WTC11 (cell line): ENCODE measurements at regions not wholly inside any gene's neighbourhood (a gene's known extent, or its start where the extent isn't known, plus 50 kb on each side); places are given as distances from the start of the nearest gene placed in this dataset.

ENCODE experiments used
- ATAC-seq: fragments of 200-7000 bp; cut with Tn5 transposase; 2 replicates; pipeline ENCODE4 v1.10.0; 2021; ENCODE audit warnings: mild to moderate bottlenecking, moderate library complexity
- CTCF ChIA-PET: fragments of 300-600 bp; sonication (Branson Sonifier 250); formaldehyde crosslinking; loops from one replicate; lab custom pipeline; 2021; ENCODE audit warnings: antibody characterized with exemption; lab: Charles Lee
- POLR2A ChIA-PET: fragments of 350-600 bp; sonication (Branson Sonifier 250); formaldehyde crosslinking; loops from one replicate; lab custom pipeline; 2021; ENCODE audit warnings: antibody characterized with exemption; lab: Charles Lee
- DNase-seq: peaks from one replicate; pipeline ENCODE4 v3.0.0; 2021; ENCODE audit warnings: low spot score
- H3K27ac Mint-ChIP-seq: 2 replicates; pipeline ENCODE4 v1.8.0; 2021; ENCODE audit warnings: mixed read lengths
- H3K27me3 Mint-ChIP-seq: 2 replicates; pipeline ENCODE4 v1.8.0; 2021; ENCODE audit warnings: low read depth, mild to moderate bottlenecking, moderate library complexity, mixed read lengths
- H3K36me3 Mint-ChIP-seq: 2 replicates; pipeline ENCODE4 v1.8.0; 2021; ENCODE audit warnings: mixed read lengths
- H3K4me1 Mint-ChIP-seq: 2 replicates; pipeline ENCODE4 v1.8.0; 2022; ENCODE audit warnings: mixed read lengths
- H3K4me3 Mint-ChIP-seq: 2 replicates; pipeline ENCODE4 v1.8.0; 2021; ENCODE audit warnings: mild to moderate bottlenecking, moderate library complexity, mixed read lengths
- H3K9me3 Mint-ChIP-seq: 2 replicates; pipeline ENCODE4 v1.8.0; 2021; ENCODE audit warnings: mixed read lengths
- JAZF1 ChIP-seq: fragments of 250-450 bp; sonication (Bioruptor Pico); IDR thresholded peaks from 2 replicates; pipeline ENCODE4 v1.9.0; 2021; ENCODE audit warnings: moderate library complexity, mild to moderate bottlenecking, inconsistent platforms
- MYBL2 ChIP-seq: sonication (generic); formaldehyde crosslinking; IDR thresholded peaks from 2 replicates; pipeline ENCODE4 v1.8.1; 2023; ENCODE audit warnings: mild to moderate bottlenecking, moderate library complexity, missing genetic modification reagents
- PRDM15 ChIP-seq: sonication (generic); formaldehyde crosslinking; IDR thresholded peaks from 2 replicates; pipeline ENCODE4 v1.8.0; 2022; ENCODE audit warnings: missing genetic modification reagents
- SMAD3 ChIP-seq: sonication (generic); formaldehyde crosslinking; IDR thresholded peaks from 2 replicates; pipeline ENCODE4 v1.8.0; 2022; ENCODE audit warnings: missing genetic modification reagents, mild to moderate bottlenecking, borderline replicate concordance
- SOX15 ChIP-seq: fragments of 250-450 bp; sonication (Bioruptor Pico); IDR thresholded peaks from 2 replicates; pipeline ENCODE4 v1.9.0; 2021; ENCODE audit warnings: mild to moderate bottlenecking
- TCF7 ChIP-seq: sonication (generic); formaldehyde crosslinking; IDR thresholded peaks from 2 replicates; pipeline ENCODE4 v1.8.0; 2022; ENCODE audit warnings: mild to moderate bottlenecking, low read depth, missing genetic modification reagents, moderate library complexity
- TEAD4 ChIP-seq: sonication (generic); formaldehyde crosslinking; IDR thresholded peaks from 2 replicates; pipeline ENCODE4 v1.8.0; 2022; ENCODE audit warnings: mild to moderate bottlenecking, missing genetic modification reagents
- ZNF219 ChIP-seq: sonication (generic); formaldehyde crosslinking; IDR thresholded peaks from 2 replicates; pipeline ENCODE4 v1.8.0; 2023; ENCODE audit warnings: missing genetic modification reagents, mild to moderate bottlenecking, borderline replicate concordance
- ZNF232 ChIP-seq: sonication (generic); formaldehyde crosslinking; IDR thresholded peaks from 2 replicates; pipeline ENCODE4 v1.8.0; 2022; ENCODE audit warnings: mild to moderate bottlenecking, missing genetic modification reagents
- ZNF532 ChIP-seq: fragments of 250-450 bp; sonication (Bioruptor Pico); IDR thresholded peaks from 2 replicates; pipeline ENCODE4 v1.9.0; 2021; ENCODE audit warnings: mild to moderate bottlenecking, borderline replicate concordance
- ZNF671 ChIP-seq: fragments of 250-450 bp; sonication (Bioruptor Pico); IDR thresholded peaks from 2 replicates; pipeline ENCODE4 v1.8.0; 2021; ENCODE audit warnings: mild to moderate bottlenecking
- TF ChIP-seq, protein P1 (sequence below): sonication (generic); formaldehyde crosslinking; conservative IDR thresholded peaks from 2 replicates; pipeline ENCODE4 v1.8.1; 2023; ENCODE audit warnings: mild to moderate bottlenecking, low read depth, missing genetic modification reagents, moderate library complexity
- TF ChIP-seq, protein P2 (sequence below): fragments of 200-600 bp; IDR thresholded peaks from 2 replicates; pipeline ENCODE4 v1.8.0; 2022; ENCODE audit warnings: antibody characterized with exemption

GRCh38 chr14:49405291-49405690, 180.9 kb downstream of the RPS29 start (continued):
- TF ChIP-seq, protein P1, sequence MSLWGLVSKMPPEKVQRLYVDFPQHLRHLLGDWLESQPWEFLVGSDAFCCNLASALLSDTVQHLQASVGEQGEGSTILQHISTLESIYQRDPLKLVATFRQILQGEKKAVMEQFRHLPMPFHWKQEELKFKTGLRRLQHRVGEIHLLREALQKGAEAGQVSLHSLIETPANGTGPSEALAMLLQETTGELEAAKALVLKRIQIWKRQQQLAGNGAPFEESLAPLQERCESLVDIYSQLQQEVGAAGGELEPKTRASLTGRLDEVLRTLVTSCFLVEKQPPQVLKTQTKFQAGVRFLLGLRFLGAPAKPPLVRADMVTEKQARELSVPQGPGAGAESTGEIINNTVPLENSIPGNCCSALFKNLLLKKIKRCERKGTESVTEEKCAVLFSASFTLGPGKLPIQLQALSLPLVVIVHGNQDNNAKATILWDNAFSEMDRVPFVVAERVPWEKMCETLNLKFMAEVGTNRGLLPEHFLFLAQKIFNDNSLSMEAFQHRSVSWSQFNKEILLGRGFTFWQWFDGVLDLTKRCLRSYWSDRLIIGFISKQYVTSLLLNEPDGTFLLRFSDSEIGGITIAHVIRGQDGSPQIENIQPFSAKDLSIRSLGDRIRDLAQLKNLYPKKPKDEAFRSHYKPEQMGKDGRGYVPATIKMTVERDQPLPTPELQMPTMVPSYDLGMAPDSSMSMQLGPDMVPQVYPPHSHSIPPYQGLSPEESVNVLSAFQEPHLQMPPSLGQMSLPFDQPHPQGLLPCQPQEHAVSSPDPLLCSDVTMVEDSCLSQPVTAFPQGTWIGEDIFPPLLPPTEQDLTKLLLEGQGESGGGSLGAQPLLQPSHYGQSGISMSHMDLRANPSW = no peak
- no peak for TF ChIP-seq TEAD4 (CRISPR knock-in tag)

DNA sequence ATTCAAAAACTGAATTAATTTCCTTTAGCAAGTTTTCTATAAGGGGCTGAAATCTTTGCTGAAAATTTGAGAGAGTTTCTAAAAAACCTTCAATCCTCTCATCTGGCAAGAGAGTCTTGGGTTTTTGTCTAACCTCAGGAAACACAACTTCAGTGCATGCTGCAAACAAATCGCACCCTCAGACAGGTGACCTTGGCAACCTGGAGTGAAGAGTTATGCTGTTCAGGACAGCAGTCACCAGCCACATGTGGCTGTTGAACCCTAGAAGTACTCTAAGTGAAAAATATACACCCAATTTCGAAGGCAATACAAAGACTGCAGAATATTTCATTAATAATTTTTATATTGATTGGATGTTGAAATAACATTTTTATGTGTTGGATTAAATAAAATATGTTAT, 184.8 kb downstream of the RPS29 start:
- Mint-ChIP-seq H3K9me3 (no peaks in the 10 kb centered on the region), H3K36me3 (no peaks in the 10 kb centered on the region), H3K27ac (no peak overlapping the region)
- CTCF ChIA-PET = no interaction called here
- ATAC-seq = no peak
- POLR2A ChIA-PET = no interaction called here
- no peak for TF ChIP-seq TCF7 (CRISPR knock-in tag)
- no peak for TF ChIP-seq PRDM15
- TF ChIP-seq, protein P2, sequence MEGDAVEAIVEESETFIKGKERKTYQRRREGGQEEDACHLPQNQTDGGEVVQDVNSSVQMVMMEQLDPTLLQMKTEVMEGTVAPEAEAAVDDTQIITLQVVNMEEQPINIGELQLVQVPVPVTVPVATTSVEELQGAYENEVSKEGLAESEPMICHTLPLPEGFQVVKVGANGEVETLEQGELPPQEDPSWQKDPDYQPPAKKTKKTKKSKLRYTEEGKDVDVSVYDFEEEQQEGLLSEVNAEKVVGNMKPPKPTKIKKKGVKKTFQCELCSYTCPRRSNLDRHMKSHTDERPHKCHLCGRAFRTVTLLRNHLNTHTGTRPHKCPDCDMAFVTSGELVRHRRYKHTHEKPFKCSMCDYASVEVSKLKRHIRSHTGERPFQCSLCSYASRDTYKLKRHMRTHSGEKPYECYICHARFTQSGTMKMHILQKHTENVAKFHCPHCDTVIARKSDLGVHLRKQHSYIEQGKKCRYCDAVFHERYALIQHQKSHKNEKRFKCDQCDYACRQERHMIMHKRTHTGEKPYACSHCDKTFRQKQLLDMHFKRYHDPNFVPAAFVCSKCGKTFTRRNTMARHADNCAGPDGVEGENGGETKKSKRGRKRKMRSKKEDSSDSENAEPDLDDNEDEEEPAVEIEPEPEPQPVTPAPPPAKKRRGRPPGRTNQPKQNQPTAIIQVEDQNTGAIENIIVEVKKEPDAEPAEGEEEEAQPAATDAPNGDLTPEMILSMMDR = no peak
- no peak for TF ChIP-seq SMAD3
- TF ChIP-seq ZNF232 (CRISPR knock-in tag) = no peak
- TF ChIP-seq MYBL2 (CRISPR knock-in tag) = no peak
- no peak for TF ChIP-seq SOX15 (CRISPR knock-in tag)
- TF ChIP-seq ZNF219 (CRISPR knock-in tag) = no peak
- TF ChIP-seq JAZF1 (CRISPR knock-in tag) = no peak
- no peak for TF ChIP-seq ZNF671 (CRISPR knock-in tag)
- no peak for TF ChIP-seq ZNF532 (CRISPR knock-in tag)
- TF ChIP-seq, all 79 proteins: peak for 0
- Mint-ChIP-seq H3K4me1 (no peaks in the 10 kb centered on the region; the same call in 1 of the 2 replicates), H3K27me3 (no peaks in the 10 kb centered on the region; the same call in 1 of the 2 replicates), H3K4me3 (no peak overlapping the region)
- no peak for DNase-seq
